GM19238 (cell line): ENCODE measurements at regions not wholly inside any gene's neighbourhood (a gene's known extent, or its start where the extent isn't known, plus 50 kb on each side); places are given as distances from the start of the nearest gene placed in this dataset.
A peak's percentile ranks its signal among the peaks of the same experiment; 100 is the strongest.
"Not testable (repeated sequence)": the region's sequence is repeated elsewhere in the genome, so short reads cannot be mapped to it uniquely, and the experiment has no call there.

Experiments
- DNase-seq: peaks from one replicate; pipeline ENCODE4 v3.0.0; 2011; ENCODE audit warnings: low spot score; ENCODE audit not compliant: insufficient read length

GRCh38 chrX:55142206-55142918 lies 53.5 kb downstream of the PAGE2 start:
- no peak for DNase-seq

- DNase-seq = no peak
Observed at GRCh38 chrX:55142919-55143310, 54.1 kb downstream of the PAGE2 start.

GRCh38 chrX:55143621-55144020 lies 54.8 kb downstream of the PAGE2 start:
- DNase-seq = no peak

- DNase-seq = no peak
Observed at GRCh38 chrX:55144697-55145096, 55.9 kb downstream of the PAGE2 start.

- no peak for DNase-seq
Observed at GRCh38 chrX:55149242-55149641, 60.4 kb downstream of the PAGE2 start.

GRCh38 chrX:55151199-55151598 lies 62.4 kb downstream of the PAGE2 start:
- DNase-seq = no peak

- DNase-seq = no peak
Observed at GRCh38 chrX:55159551-55159950, 60.6 kb upstream of the PAGE5 start.

GRCh38 chrX:55160685-55161552 lies 59.2 kb upstream of the PAGE5 start:
- DNase-seq = peak; percentile 42

- DNase-seq = no peak
Observed at GRCh38 chrX:55161581-55161980, 58.6 kb upstream of the PAGE5 start.

GRCh38 chrX:55163171-55163570 lies 57.0 kb upstream of the PAGE5 start:
- DNase-seq = no peak

GRCh38 chrX:55165026-55165425 lies 55.1 kb upstream of the PAGE5 start:
- not testable (repeated sequence) for DNase-seq

- no peak for DNase-seq
Observed at GRCh38 chrX:55167124-55167803, 52.9 kb upstream of the PAGE5 start.

GRCh38 chrX:55167901-55168300 lies 52.2 kb upstream of the PAGE5 start:
- no peak for DNase-seq

GRCh38 chrX:55169782-55170181 lies 50.4 kb upstream of the PAGE5 start:
- no peak for DNase-seq
